Glomerular visceral epithelial cell (primary cell): ENCODE measurements at regions not wholly inside any gene's neighbourhood (a gene's known extent, or its start where the extent isn't known, plus 50 kb on each side); places are given as distances from the start of the nearest gene placed in this dataset.

Experiments
- DNase-seq: peaks from one replicate; pipeline ENCODE4 v3.0.0-alpha.2; 2016; ENCODE audit errors: extremely low spot score

DNA sequence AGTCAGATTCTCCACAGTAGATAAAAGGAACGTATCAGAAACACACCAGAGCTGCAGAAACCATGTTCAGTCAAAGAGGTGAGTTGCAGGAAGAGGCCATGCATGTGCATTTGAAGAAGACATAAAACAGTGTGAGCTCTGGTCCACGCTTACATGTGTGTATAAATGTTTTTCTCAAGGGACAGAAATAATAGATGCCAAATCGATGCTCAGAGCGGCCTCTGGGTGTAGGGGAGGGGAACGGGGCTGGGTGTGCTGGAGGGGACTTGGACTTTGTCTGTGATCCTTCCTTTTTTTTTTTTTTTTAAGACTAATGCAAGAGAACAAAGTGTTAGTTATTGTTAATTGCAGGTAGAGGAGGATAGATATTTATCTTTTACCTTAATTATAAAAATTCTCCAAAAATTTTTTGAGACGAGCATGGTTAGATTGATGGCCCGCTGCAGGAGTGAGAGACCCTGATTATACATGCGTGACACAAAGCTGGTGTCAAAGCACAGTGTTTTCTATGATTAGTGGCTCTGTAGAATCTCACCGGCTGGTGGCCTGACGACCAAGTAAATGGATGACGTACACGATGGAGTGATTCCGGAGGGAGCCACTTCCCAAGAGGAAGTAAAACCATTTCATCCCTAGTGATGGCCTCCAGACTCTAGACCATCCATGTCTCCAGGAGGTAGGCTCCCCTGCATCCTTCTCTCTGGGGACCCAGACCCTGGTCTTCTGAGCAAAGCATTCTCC is 240.2 kb downstream of the ENGASE start:
- no peak for DNase-seq

- DNase-seq = no peak
Observed at GRCh38 chr17:79311373-79311772, 236.7 kb downstream of the ENGASE start.

- DNase-seq = peak; percentile 28
Observed at GRCh38 chr17:79306424-79307318, 232.0 kb downstream of the ENGASE start.

GRCh38 chr17:79305768-79306423 is 231.3 kb downstream of the ENGASE start:
- no peak for DNase-seq

GRCh38 chr17:79305376-79305767 is 230.7 kb downstream of the ENGASE start:
- DNase-seq = no peak

DNA sequence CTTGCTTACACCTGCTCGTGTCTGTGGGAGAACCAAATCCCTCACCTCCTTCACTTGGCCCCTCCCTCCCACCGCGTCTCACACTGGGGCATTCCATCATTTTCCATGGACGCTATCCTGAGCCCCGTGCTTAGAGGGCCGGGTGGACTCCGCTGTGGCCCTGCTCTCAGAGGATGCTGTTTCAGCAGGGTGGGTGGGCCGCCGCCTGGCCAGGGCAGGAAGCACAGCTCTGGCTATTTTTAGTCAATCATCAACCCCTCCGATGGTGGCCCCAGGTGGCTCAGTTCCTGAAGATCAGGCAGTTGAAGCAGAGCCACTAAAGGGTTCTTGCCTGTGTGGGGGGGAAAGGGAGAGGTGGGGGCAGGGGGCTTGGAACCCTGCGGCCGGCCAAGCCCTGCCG is 230.3 kb downstream of the ENGASE start:
- no peak for DNase-seq

DNA sequence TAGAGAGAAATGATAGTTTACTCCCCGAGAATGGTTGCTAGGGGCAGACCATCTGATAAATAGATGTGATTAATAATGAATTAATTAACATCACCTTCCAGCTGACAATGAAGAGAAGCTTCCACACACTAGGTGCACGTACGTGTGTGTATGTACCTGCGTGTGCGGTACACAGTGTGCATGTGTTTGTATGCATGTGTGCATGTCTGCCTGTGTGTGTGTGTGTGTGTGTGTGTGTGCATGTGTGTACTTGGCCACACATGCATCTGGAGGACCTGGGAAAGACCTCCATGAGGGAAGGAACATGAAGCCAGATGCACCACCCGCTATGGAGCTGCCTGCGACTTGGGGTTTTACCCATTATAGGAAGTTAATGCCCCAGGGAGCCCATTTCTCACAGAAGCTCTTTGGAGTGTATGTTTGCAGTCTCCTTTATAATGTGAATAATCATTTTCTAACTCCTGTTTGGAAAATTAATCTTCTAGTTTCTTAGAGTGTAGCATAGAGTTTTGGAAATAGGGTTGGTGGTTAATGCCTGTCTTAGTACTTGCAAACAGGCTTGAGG is 229.1 kb downstream of the ENGASE start:
- no peak for DNase-seq

GRCh38 chr17:79301469-79301868 is 226.8 kb downstream of the ENGASE start:
- no peak for DNase-seq

- DNase-seq = no peak
Observed at GRCh38 chr17:79299349-79299748, 224.7 kb downstream of the ENGASE start.

- no peak for DNase-seq
Observed at GRCh38 chr17:79298799-79299198, 224.2 kb downstream of the ENGASE start.

- no peak for DNase-seq
Observed at GRCh38 chr17:79296243-79296642, 221.6 kb downstream of the ENGASE start.

- no peak for DNase-seq
Observed at GRCh38 chr17:79295307-79295706, 220.7 kb downstream of the ENGASE start.

DNA sequence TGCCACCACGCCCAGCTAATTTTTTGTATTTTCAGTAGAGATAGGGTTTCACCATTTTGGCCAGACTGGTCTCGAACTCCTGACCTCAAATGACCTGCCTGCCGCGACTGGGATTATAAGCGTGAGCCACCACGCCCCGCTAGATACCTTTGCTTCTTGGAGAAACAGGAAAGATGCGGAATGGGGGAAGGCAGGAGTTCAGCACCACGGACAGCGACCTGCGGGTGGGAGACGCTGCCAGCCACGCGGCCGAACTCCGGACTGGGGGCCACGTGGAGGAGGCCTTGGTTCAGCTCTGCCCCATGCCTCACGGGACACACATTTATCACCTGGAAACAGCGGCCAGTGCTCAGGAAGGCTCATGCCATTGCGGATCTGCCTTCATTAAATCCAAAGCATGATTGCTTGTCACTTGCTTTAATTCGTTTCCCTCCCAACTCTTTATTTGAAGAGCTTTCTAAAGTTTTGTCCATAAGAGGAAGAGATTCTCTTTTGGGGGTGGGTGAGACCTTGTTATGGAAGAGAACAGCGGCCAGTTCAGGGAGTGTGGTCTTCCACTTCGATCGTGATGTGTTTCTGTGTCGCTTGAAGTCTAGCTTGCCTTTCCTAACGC is 219.9 kb downstream of the ENGASE start:
- peak; percentile 49 for DNase-seq

DNA sequence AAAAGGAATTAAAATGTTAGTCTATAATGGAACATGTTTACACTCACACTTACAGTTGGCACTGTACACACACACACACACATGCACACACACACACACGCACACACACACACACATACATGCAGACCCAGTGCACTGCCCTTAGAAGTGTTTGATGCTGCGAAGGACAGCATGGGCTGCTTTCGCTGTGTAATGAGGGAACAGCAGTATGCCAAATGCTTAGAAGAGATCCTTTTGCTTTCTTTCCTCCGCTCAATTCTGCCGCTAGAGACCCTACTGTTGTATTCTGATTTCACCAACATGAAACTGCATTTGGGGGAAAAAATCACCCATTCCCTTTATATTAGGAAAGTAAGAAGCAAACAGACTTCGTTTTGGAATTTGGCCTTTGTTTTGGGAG is 217.9 kb downstream of the ENGASE start:
- DNase-seq = no peak

GRCh38 chr17:79291391-79291790 is 216.8 kb downstream of the ENGASE start:
- DNase-seq = no peak

DNA sequence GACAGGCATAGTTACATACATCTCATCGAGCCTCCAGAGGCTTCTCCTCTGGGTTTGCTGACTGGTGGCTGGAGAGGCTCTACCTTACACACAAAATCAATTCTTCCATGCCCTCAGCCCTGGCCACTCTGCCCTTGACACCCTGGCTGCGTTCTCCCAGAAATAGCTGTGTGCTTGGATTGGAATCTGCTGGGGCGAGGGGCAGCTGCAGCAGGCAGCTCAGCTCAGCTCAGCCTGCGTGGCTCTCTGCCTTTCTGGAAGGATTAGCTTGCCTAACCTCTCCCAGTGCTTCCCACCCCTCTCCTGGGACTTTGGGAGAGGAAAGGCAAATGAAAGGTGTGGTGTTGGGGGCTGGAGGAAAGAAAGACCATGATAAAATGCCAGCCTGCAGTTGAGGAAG is 216.1 kb downstream of the ENGASE start:
- DNase-seq = no peak

DNA sequence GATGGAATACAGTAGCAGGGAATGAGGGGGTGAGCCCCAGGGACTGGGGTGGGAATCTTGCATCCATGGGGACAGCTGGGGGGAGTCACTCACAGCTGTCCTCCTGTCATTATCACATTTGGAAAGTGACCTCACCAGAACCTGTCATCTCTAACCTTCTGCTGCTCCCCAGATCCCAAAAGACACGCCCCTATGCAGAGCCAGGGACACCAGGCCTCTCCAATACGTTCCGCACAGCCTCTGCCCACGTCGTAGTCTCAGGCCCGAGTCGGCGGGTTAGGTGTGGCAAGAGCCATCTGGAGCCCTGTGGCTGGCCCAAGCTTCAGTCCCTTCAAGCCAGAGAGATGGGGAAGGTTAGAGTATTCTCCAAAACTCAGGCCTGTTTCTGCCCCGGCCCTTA is 214.3 kb downstream of the ENGASE start:
- no peak for DNase-seq

GRCh38 chr17:79286440-79286839 is 211.8 kb downstream of the ENGASE start:
- DNase-seq = no peak

DNA sequence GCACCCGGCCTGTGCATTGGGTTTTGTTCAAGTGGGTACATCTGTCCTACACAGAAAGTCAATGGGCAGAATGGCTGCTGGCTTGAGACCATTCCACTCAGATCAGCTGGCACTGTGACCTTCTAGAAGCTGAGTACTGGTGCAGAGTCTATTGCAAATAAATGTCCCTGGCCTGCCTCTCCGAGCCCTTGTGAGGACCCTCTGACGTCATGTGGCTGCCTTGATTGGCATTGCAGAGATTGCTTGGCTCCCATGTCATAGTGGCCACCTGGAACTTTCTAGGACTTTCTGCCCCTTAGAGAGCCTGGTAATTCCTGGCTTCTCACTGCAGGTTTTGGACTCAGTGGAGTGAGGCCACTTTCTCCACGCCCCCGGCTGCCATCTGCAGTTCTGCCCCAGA is 211.3 kb downstream of the ENGASE start:
- no peak for DNase-seq

DNA sequence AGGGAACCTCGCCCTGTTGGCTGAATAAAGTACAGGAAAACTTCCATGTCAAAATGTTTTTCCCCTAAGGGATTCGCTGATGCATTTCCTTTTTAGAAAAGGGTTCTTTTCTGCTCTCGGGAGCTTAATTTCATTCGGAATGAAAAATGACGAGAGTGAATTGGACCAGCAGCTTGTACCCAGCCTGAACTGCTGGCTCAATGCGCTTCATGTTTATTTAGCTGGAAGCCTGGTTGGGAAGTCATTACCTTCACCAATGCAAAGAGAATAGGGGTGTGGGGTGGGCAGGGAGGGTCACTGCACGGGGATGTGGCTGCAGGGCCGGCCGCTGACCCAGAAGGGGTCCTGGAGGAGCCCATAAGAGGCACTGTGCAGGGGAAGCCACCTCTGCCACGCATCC is 207.7 kb downstream of the ENGASE start:
- no peak for DNase-seq

GRCh38 chr17:79281803-79282202 is 207.2 kb downstream of the ENGASE start:
- no peak for DNase-seq
